ENCODE measurements at regions not wholly inside any gene's neighbourhood (a gene's known extent, or its start where the extent isn't known, plus 50 kb on each side); places are given as distances from the start of the nearest gene placed in this dataset.

DNA sequence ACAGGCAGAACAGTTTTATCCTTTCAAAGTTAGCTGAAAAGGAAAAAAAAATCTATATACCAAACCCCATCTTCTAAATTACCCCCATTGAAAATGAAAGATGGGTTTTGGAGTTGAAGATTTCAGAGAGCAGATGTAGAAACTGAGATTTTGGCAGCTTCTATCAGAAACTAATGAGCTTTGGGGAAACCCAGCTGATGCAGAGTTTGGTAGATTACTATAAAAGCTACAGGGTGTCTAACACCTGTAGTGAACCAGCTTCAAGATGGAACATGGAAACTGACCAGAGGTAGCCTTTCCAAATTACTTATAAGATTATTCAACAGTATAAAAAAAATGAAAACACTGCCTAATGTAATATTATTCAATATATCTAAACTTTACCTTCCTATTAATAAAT is 583.1 kb downstream of the XIRP2 start:
- TF ChIP-seq EZH2phosphoT487 (IDR thresholded peaks at IDR 0.05; ENCODE audit: low read length) (no peak), EZH2 (optimal IDR thresholded peaks at IDR 0.05; ENCODE audit: low read depth, low read length) (no peak)
- TF ChIP-seq, protein P1, sequence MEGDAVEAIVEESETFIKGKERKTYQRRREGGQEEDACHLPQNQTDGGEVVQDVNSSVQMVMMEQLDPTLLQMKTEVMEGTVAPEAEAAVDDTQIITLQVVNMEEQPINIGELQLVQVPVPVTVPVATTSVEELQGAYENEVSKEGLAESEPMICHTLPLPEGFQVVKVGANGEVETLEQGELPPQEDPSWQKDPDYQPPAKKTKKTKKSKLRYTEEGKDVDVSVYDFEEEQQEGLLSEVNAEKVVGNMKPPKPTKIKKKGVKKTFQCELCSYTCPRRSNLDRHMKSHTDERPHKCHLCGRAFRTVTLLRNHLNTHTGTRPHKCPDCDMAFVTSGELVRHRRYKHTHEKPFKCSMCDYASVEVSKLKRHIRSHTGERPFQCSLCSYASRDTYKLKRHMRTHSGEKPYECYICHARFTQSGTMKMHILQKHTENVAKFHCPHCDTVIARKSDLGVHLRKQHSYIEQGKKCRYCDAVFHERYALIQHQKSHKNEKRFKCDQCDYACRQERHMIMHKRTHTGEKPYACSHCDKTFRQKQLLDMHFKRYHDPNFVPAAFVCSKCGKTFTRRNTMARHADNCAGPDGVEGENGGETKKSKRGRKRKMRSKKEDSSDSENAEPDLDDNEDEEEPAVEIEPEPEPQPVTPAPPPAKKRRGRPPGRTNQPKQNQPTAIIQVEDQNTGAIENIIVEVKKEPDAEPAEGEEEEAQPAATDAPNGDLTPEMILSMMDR (IDR thresholded peaks at IDR 0.05; ENCODE audit: low read length), result no peak

Measured in MM.1S (cell line).